ENCODE measurements at regions not wholly inside any gene's neighbourhood (a gene's known extent, or its start where the extent isn't known, plus 50 kb on each side); places are given as distances from the start of the nearest gene placed in this dataset.

- Histone ChIP-seq H4K20me1 (ENCODE audit: control insufficient read depth, insufficient read depth, low read depth, low read length) (no peaks in the 10 kb centered on the region), H3K79me2 (ENCODE audit: control insufficient read depth, low read length) (no peaks in the 10 kb centered on the region), H3K4me3 (ENCODE audit: low read length) (no peak overlapping the region), H3K27me3 (ENCODE audit: control insufficient read depth, low read length) (no peaks in the 10 kb centered on the region), H3F3A (ENCODE audit: control insufficient read depth, insufficient read depth) (no peaks in the 10 kb centered on the region), H3K4me1 (ENCODE audit: control insufficient read depth, low read length) (no peaks in the 10 kb centered on the region), H3K9me3 (ENCODE audit: control insufficient read depth, insufficient read depth, low read length) (no peaks in the 10 kb centered on the region), H3K9me2 (replicated peaks; ENCODE audit: control insufficient read depth, low read length) (no peaks in the 10 kb centered on the region), H3K27ac (ENCODE audit: low read depth, low read length) (no peak overlapping the region), H3K4me2 (ENCODE audit: low read length) (no peak overlapping the region), H3K36me3 (ENCODE audit: control insufficient read depth, low read length) (no peaks in the 10 kb centered on the region)
- TF ChIP-seq CTCF (IDR thresholded peaks at IDR 0.05; ENCODE audit: low read depth, low read length, poor library complexity, severe bottlenecking): no peak
- no peak for TF ChIP-seq EZH2phosphoT487 (IDR thresholded peaks at IDR 0.05; ENCODE audit: borderline replicate concordance, low read length)
These were observed 381.1 kb upstream of the CDH10 start for GRCh38 chr5:25025831-25026230.

- no peak overlapping the region for H3K27ac ChIP-seq (ENCODE audit: low read depth, low read length)
- no peaks in the 10 kb centered on the region for H3K9me2 ChIP-seq (replicated peaks; ENCODE audit: control insufficient read depth, low read length)
- no peaks in the 10 kb centered on the region for H3K79me2 ChIP-seq (ENCODE audit: control insufficient read depth, low read length)
- H3K4me3 ChIP-seq (ENCODE audit: low read length): no peak overlapping the region
- TF ChIP-seq CTCF (IDR thresholded peaks at IDR 0.05; ENCODE audit: low read depth, low read length, poor library complexity, severe bottlenecking) (no peak), EZH2phosphoT487 (IDR thresholded peaks at IDR 0.05; ENCODE audit: borderline replicate concordance, low read length) (no peak)
- H3F3A ChIP-seq (ENCODE audit: control insufficient read depth, insufficient read depth): no peaks in the 10 kb centered on the region
- no peaks in the 10 kb centered on the region for H3K36me3 ChIP-seq (ENCODE audit: control insufficient read depth, low read length)
- H3K4me2 ChIP-seq (ENCODE audit: low read length): no peak overlapping the region
- no peaks in the 10 kb centered on the region for H4K20me1 ChIP-seq (ENCODE audit: control insufficient read depth, insufficient read depth, low read depth, low read length)
- no peaks in the 10 kb centered on the region for H3K9me3 ChIP-seq (ENCODE audit: control insufficient read depth, insufficient read depth, low read length)
- no peaks in the 10 kb centered on the region for H3K27me3 ChIP-seq (ENCODE audit: control insufficient read depth, low read length)
- H3K4me1 ChIP-seq (ENCODE audit: control insufficient read depth, low read length): no peaks in the 10 kb centered on the region
These were observed 375.7 kb upstream of the CDH10 start for GRCh38 chr5:25020454-25020853.

- no peak overlapping the region for H3K27ac ChIP-seq (ENCODE audit: low read depth, low read length)
- no peaks in the 10 kb centered on the region for H3K79me2 ChIP-seq (ENCODE audit: control insufficient read depth, low read length)
- no peaks in the 10 kb centered on the region for H3K9me2 ChIP-seq (replicated peaks; ENCODE audit: control insufficient read depth, low read length)
- H3K4me2 ChIP-seq (ENCODE audit: low read length): no peak overlapping the region
- no peaks in the 10 kb centered on the region for H3K4me1 ChIP-seq (ENCODE audit: control insufficient read depth, low read length)
- no peak for TF ChIP-seq EZH2phosphoT487 (IDR thresholded peaks at IDR 0.05; ENCODE audit: borderline replicate concordance, low read length)
- TF ChIP-seq CTCF (IDR thresholded peaks at IDR 0.05; ENCODE audit: low read depth, low read length, poor library complexity, severe bottlenecking): no peak
- H3K9me3 ChIP-seq (ENCODE audit: control insufficient read depth, insufficient read depth, low read length): no peaks in the 10 kb centered on the region
- no peaks in the 10 kb centered on the region for H4K20me1 ChIP-seq (ENCODE audit: control insufficient read depth, insufficient read depth, low read depth, low read length)
- H3K27me3 ChIP-seq (ENCODE audit: control insufficient read depth, low read length): no peaks in the 10 kb centered on the region
- H3K4me3 ChIP-seq (ENCODE audit: low read length): no peak overlapping the region
- H3K36me3 ChIP-seq (ENCODE audit: control insufficient read depth, low read length): no peaks in the 10 kb centered on the region
- no peaks in the 10 kb centered on the region for H3F3A ChIP-seq (ENCODE audit: control insufficient read depth, insufficient read depth)
These were observed 364.3 kb upstream of the CDH10 start for GRCh38 chr5:25009063-25009462.

GRCh38 chr5:25006734-25007133, 362.0 kb upstream of the CDH10 start:
- Histone ChIP-seq H3K4me3 (ENCODE audit: low read length) (no peak overlapping the region), H3K36me3 (ENCODE audit: control insufficient read depth, low read length) (no peaks in the 10 kb centered on the region), H3K9me3 (ENCODE audit: control insufficient read depth, insufficient read depth, low read length) (no peaks in the 10 kb centered on the region), H3K27me3 (ENCODE audit: control insufficient read depth, low read length) (no peaks in the 10 kb centered on the region), H3K9me2 (replicated peaks; ENCODE audit: control insufficient read depth, low read length) (no peaks in the 10 kb centered on the region), H4K20me1 (ENCODE audit: control insufficient read depth, insufficient read depth, low read depth, low read length) (no peaks in the 10 kb centered on the region), H3K4me2 (ENCODE audit: low read length) (no peak overlapping the region), H3K79me2 (ENCODE audit: control insufficient read depth, low read length) (no peaks in the 10 kb centered on the region), H3K4me1 (ENCODE audit: control insufficient read depth, low read length) (no peaks in the 10 kb centered on the region), H3K27ac (ENCODE audit: low read depth, low read length) (no peak overlapping the region), H3F3A (ENCODE audit: control insufficient read depth, insufficient read depth) (no peaks in the 10 kb centered on the region)
- TF ChIP-seq EZH2phosphoT487 (IDR thresholded peaks at IDR 0.05; ENCODE audit: borderline replicate concordance, low read length) (no peak), CTCF (IDR thresholded peaks at IDR 0.05; ENCODE audit: low read depth, low read length, poor library complexity, severe bottlenecking) (no peak)

All from DOHH2 (cell line).